SK-N-SH treated with all-trans-retinoic acid at 6 μM for 48 hours (cell line): ENCODE measurements at regions not wholly inside any gene's neighbourhood (a gene's known extent, or its start where the extent isn't known, plus 50 kb on each side); places are given as distances from the start of the nearest gene placed in this dataset.

Experiments
- ATAC-seq: fragments of 200-7000 bp; cut with Tn5 transposase; 3 replicates; pipeline ENCODE4 v1.9.1; 2020; ENCODE audit warnings: mild to moderate bottlenecking, moderate library complexity
- ARNTL ChIP-seq: fragments of 450-650 bp; formaldehyde crosslinking; IDR thresholded peaks from 2 replicates; pipeline ENCODE4 v1.5.0; 2020; ENCODE audit warnings: low read depth, mild to moderate bottlenecking, moderate library complexity, borderline replicate concordance
- BACH2 ChIP-seq: fragments of 250-450 bp; sonication (Bioruptor Pico); IDR thresholded peaks from 2 replicates; pipeline ENCODE4 v1.9.0; 2021; ENCODE audit warnings: mild to moderate bottlenecking, borderline replicate concordance
- CSDC2 ChIP-seq: fragments of 250-450 bp; sonication (Bioruptor Pico); IDR thresholded peaks from 2 replicates; pipeline ENCODE4 v1.5.0; 2020; ENCODE audit warnings: mild to moderate bottlenecking, moderate library complexity
- ESRRG ChIP-seq: fragments of 250-450 bp; sonication (Bioruptor Pico); IDR thresholded peaks from 2 replicates; pipeline ENCODE4 v1.6.1; 2021; ENCODE audit warnings: mild to moderate bottlenecking
- GLIS3 ChIP-seq: fragments of 250-450 bp; sonication (Bioruptor Pico); IDR thresholded peaks from 2 replicates; pipeline ENCODE4 v1.5.0; 2020; ENCODE audit warnings: mild to moderate bottlenecking, moderate library complexity
- ISL1 ChIP-seq: fragments of 250-450 bp; sonication (Bioruptor Pico); IDR thresholded peaks from 2 replicates; pipeline ENCODE4 v2.1.2; 2022; ENCODE audit warnings: mild to moderate bottlenecking, moderate library complexity
- OSR1 ChIP-seq: fragments of 250-450 bp; sonication (Bioruptor Pico); IDR thresholded peaks from 2 replicates; pipeline ENCODE4 v1.8.0; 2022; ENCODE audit warnings: moderate library complexity, mild to moderate bottlenecking, inconsistent platforms
- PPARA ChIP-seq: fragments of 250-450 bp; sonication (Bioruptor Pico); IDR thresholded peaks from 2 replicates; pipeline ENCODE4 v1.5.0; 2020; ENCODE audit warnings: mild to moderate bottlenecking, borderline replicate concordance
- RARB ChIP-seq: fragments of 250-450 bp; sonication (Bioruptor Pico); IDR thresholded peaks from 2 replicates; pipeline ENCODE4 v1.8.0; 2021; ENCODE audit warnings: mild to moderate bottlenecking, moderate library complexity
- SNAI2 ChIP-seq: fragments of 250-450 bp; sonication (Bioruptor Pico); IDR thresholded peaks from 2 replicates; pipeline ENCODE4 v1.5.0; 2020; ENCODE audit warnings: mild to moderate bottlenecking, moderate library complexity
- TCF4 ChIP-seq: fragments of 250-450 bp; sonication (Bioruptor Pico); IDR thresholded peaks from 2 replicates; pipeline ENCODE4 v1.8.0; 2021; ENCODE audit warnings: mild to moderate bottlenecking, moderate library complexity, borderline replicate concordance
- TOX ChIP-seq: fragments of 250-450 bp; sonication (Bioruptor Pico); IDR thresholded peaks from 2 replicates; pipeline ENCODE4 v1.8.0; 2021; ENCODE audit warnings: mild to moderate bottlenecking, moderate library complexity, borderline replicate concordance
- ZC3H10 ChIP-seq: fragments of 250-450 bp; sonication (Bioruptor Pico); IDR thresholded peaks from 2 replicates; pipeline ENCODE4 v1.5.1; 2021; ENCODE audit warnings: mild to moderate bottlenecking, moderate library complexity
- ZFP30 ChIP-seq: fragments of 450-650 bp; formaldehyde crosslinking; IDR thresholded peaks from 2 replicates; pipeline ENCODE4 v1.5.0; 2022; ENCODE audit warnings: mild to moderate bottlenecking, moderate library complexity
- ZNF565 ChIP-seq: fragments of 450-650 bp; formaldehyde crosslinking; conservative IDR thresholded peaks from 2 replicates; pipeline ENCODE4 v1.5.0; 2020; ENCODE audit warnings: low read depth, mild to moderate bottlenecking, moderate library complexity
- ZNF70 ChIP-seq: fragments of 450-650 bp; formaldehyde crosslinking; IDR thresholded peaks from 2 replicates; pipeline ENCODE4 v1.5.0; 2020; ENCODE audit warnings: mild to moderate bottlenecking, moderate library complexity
- ZNF8 ChIP-seq: fragments of 450-650 bp; formaldehyde crosslinking; IDR thresholded peaks from 2 replicates; pipeline ENCODE4 v1.5.0; 2020; ENCODE audit warnings: mild to moderate bottlenecking, moderate library complexity
- TF ChIP-seq, protein P1 (sequence below): fragments of 250-450 bp; sonication (Bioruptor Pico); IDR thresholded peaks from 2 replicates; pipeline ENCODE4 v1.5.1; 2021; ENCODE audit warnings: mild to moderate bottlenecking, moderate library complexity
- TF ChIP-seq, protein P2 (sequence below): fragments of 250-450 bp; sonication (Bioruptor Pico); IDR thresholded peaks from 2 replicates; pipeline ENCODE4 v1.5.0; 2020; ENCODE audit warnings: mild to moderate bottlenecking, moderate library complexity
- TF ChIP-seq, protein P3 (sequence below): fragments of 250-450 bp; sonication (Bioruptor Pico); IDR thresholded peaks from 2 replicates; pipeline ENCODE4 v1.8.0; 2020; ENCODE audit warnings: mild to moderate bottlenecking, moderate library complexity, borderline replicate concordance
- TF ChIP-seq, protein P4 (sequence below): fragments of 250-450 bp; sonication (Bioruptor Pico); IDR thresholded peaks from 2 replicates; pipeline ENCODE4 v1.8.0; 2021; ENCODE audit warnings: low read depth, mild to moderate bottlenecking, moderate library complexity, borderline replicate concordance
- TF ChIP-seq, protein P5 (sequence below): fragments of 250-450 bp; sonication (Bioruptor Pico); IDR thresholded peaks from 2 replicates; pipeline ENCODE4 v1.5.1; 2020; ENCODE audit warnings: low read depth, mild to moderate bottlenecking, moderate library complexity

DNA sequence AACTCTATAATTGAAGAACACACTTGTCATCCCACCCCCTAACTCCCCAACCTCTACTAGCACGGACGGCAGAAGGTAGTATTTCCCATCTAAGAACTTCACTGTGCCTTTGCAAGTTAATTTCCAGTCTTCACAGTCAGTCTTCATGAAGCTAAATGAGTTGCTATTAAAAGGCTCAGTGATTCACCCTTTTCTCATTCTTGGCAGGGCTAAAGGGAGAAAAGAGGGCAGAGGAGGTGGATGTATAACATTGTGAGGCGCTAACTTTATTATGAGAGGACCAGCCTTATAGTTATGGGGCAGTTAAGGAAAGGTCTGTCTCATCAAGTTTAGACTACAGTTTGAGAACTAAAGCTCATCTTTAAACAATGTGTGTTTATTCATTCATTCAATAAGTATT is 161.0 kb upstream of the S100G start:
- ATAC-seq = no peak
- no peak for TF ChIP-seq BACH2 (CRISPR knock-in tag)
- TF ChIP-seq ZNF70 = no peak
- TF ChIP-seq SNAI2 = no peak
- no peak for TF ChIP-seq PPARA (CRISPR knock-in tag)
- no peak for TF ChIP-seq ZFP30 (CRISPR knock-in tag)
- no peak for TF ChIP-seq ESRRG (CRISPR knock-in tag)
- TF ChIP-seq, protein P1, sequence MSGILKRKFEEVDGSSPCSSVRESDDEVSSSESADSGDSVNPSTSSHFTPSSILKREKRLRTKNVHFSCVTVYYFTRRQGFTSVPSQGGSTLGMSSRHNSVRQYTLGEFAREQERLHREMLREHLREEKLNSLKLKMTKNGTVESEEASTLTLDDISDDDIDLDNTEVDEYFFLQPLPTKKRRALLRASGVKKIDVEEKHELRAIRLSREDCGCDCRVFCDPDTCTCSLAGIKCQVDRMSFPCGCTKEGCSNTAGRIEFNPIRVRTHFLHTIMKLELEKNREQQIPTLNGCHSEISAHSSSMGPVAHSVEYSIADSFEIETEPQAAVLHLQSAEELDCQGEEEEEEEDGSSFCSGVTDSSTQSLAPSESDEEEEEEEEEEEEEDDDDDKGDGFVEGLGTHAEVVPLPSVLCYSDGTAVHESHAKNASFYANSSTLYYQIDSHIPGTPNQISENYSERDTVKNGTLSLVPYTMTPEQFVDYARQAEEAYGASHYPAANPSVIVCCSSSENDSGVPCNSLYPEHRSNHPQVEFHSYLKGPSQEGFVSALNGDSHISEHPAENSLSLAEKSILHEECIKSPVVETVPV (CRISPR knock-in tag) = no peak
- no peak for TF ChIP-seq RARB
- no peak for TF ChIP-seq OSR1
- TF ChIP-seq, all 23 proteins: peak for 0

DNA sequence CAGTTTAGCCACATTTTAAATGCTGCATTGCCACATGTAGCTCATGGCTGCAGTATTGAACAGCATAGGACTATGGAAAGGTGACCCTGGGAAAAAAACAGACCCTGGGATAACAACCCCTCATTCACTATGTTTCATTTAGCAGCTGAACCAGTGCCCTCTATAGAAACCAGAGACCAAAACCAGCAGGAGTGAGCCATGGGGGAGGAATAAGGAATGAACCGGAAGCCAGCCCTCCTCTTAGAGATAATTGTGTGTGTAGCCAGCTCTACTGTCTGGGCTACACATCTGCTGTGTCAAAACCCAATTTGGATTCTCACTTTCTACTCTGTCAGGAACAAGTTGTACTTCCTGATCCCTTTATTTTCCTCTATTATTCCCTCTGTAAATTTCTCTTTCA is 158.5 kb upstream of the S100G start:
- ATAC-seq = no peak
- TF ChIP-seq, protein P2, sequence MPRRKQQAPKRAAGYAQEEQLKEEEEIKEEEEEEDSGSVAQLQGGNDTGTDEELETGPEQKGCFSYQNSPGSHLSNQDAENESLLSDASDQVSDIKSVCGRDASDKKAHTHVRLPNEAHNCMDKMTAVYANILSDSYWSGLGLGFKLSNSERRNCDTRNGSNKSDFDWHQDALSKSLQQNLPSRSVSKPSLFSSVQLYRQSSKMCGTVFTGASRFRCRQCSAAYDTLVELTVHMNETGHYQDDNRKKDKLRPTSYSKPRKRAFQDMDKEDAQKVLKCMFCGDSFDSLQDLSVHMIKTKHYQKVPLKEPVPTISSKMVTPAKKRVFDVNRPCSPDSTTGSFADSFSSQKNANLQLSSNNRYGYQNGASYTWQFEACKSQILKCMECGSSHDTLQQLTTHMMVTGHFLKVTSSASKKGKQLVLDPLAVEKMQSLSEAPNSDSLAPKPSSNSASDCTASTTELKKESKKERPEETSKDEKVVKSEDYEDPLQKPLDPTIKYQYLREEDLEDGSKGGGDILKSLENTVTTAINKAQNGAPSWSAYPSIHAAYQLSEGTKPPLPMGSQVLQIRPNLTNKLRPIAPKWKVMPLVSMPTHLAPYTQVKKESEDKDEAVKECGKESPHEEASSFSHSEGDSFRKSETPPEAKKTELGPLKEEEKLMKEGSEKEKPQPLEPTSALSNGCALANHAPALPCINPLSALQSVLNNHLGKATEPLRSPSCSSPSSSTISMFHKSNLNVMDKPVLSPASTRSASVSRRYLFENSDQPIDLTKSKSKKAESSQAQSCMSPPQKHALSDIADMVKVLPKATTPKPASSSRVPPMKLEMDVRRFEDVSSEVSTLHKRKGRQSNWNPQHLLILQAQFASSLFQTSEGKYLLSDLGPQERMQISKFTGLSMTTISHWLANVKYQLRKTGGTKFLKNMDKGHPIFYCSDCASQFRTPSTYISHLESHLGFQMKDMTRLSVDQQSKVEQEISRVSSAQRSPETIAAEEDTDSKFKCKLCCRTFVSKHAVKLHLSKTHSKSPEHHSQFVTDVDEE = no peak
- no peak for TF ChIP-seq ARNTL (CRISPR knock-in tag)
- no peak for TF ChIP-seq GLIS3 (CRISPR knock-in tag)
- TF ChIP-seq CSDC2 = no peak
- no peak for TF ChIP-seq SNAI2
- TF ChIP-seq, protein P3, sequence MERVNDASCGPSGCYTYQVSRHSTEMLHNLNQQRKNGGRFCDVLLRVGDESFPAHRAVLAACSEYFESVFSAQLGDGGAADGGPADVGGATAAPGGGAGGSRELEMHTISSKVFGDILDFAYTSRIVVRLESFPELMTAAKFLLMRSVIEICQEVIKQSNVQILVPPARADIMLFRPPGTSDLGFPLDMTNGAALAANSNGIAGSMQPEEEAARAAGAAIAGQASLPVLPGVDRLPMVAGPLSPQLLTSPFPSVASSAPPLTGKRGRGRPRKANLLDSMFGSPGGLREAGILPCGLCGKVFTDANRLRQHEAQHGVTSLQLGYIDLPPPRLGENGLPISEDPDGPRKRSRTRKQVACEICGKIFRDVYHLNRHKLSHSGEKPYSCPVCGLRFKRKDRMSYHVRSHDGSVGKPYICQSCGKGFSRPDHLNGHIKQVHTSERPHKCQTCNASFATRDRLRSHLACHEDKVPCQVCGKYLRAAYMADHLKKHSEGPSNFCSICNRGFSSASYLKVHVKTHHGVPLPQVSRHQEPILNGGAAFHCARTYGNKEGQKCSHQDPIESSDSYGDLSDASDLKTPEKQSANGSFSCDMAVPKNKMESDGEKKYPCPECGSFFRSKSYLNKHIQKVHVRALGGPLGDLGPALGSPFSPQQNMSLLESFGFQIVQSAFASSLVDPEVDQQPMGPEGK (CRISPR knock-in tag) = no peak
- TF ChIP-seq, protein P4, sequence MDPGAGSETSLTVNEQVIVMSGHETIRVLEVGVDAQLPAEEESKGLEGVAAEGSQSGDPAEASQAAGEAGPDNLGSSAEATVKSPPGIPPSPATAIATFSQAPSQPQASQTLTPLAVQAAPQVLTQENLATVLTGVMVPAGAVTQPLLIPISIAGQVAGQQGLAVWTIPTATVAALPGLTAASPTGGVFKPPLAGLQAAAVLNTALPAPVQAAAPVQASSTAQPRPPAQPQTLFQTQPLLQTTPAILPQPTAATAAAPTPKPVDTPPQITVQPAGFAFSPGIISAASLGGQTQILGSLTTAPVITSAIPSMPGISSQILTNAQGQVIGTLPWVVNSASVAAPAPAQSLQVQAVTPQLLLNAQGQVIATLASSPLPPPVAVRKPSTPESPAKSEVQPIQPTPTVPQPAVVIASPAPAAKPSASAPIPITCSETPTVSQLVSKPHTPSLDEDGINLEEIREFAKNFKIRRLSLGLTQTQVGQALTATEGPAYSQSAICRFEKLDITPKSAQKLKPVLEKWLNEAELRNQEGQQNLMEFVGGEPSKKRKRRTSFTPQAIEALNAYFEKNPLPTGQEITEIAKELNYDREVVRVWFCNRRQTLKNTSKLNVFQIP = no peak
- no peak for TF ChIP-seq TOX (CRISPR knock-in tag)
- TF ChIP-seq ISL1 (CRISPR knock-in tag) = no peak
- TF ChIP-seq PPARA (CRISPR knock-in tag) = no peak
- TF ChIP-seq RARB = no peak
- TF ChIP-seq ZNF8 = no peak
- no peak for TF ChIP-seq TCF4
- no peak for TF ChIP-seq ZNF565
- TF ChIP-seq, protein P5, sequence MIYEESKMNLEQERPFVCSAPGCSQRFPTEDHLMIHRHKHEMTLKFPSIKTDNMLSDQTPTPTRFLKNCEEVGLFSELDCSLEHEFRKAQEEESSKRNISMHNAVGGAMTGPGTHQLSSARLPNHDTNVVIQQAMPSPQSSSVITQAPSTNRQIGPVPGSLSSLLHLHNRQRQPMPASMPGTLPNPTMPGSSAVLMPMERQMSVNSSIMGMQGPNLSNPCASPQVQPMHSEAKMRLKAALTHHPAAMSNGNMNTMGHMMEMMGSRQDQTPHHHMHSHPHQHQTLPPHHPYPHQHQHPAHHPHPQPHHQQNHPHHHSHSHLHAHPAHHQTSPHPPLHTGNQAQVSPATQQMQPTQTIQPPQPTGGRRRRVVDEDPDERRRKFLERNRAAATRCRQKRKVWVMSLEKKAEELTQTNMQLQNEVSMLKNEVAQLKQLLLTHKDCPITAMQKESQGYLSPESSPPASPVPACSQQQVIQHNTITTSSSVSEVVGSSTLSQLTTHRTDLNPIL = no peak
- TF ChIP-seq, all 23 proteins: peak for 0

DNA sequence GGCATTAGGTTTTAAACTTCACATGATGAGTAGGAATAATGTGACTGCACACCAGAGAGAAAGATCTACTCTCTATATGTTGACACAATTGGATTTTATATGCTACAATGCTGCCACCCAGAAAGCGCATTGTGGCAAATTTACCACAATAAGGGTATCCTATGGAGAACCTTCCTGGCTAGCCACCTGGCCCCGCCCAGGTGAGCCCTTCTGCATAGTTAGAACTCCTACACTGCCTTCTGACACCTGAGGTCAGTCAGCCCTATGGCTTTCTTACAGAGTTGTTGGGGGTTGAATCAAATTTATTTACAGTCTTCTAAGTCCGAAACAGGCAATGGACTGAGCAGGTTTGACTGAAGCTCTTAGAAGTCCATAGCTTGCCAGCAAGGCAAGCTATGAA is 153.8 kb upstream of the S100G start:
- ATAC-seq = no peak
- no peak for TF ChIP-seq CSDC2
- no peak for TF ChIP-seq ZC3H10 (CRISPR knock-in tag)
- no peak for TF ChIP-seq ZNF8
- TF ChIP-seq, protein P1 (CRISPR knock-in tag) = no peak
- TF ChIP-seq, protein P2 = no peak
- no peak for TF ChIP-seq SNAI2
- no peak for TF ChIP-seq ESRRG (CRISPR knock-in tag)
- TF ChIP-seq, all 23 proteins: peak for 0
